ENCODE measurements at regions not wholly inside any gene's neighbourhood (a gene's known extent, or its start where the extent isn't known, plus 50 kb on each side); places are given as distances from the start of the nearest gene placed in this dataset.
A peak's percentile ranks its signal among the peaks of the same experiment; 100 is the strongest.
"Not testable (repeated sequence)": the region's sequence is repeated elsewhere in the genome, so short reads cannot be mapped to it uniquely, and the experiment has no call there.

GRCh38 chr12:47610686-47611252 lies 95.1 kb downstream of the RPAP3 start:
- no peak overlapping the region for H3K4me3 ChIP-seq (ENCODE audit: low read length)
- no peak overlapping the region for H3K9ac ChIP-seq (ENCODE audit: low read length)
- no peaks in the 10 kb centered on the region for H3K27me3 ChIP-seq (replicated peaks; ENCODE audit: control insufficient read depth, insufficient read depth, low read length)
- H3K4me1 ChIP-seq (ENCODE audit: control insufficient read depth, insufficient read depth, low read length): no peaks in the 10 kb centered on the region
- no peak for DNase-seq (ENCODE audit: low read depth)
- H3K36me3 ChIP-seq (ENCODE audit: control insufficient read depth, insufficient read depth, low read length, severe bottlenecking): peaks cover 4% of the 10 kb centered on the region
- peaks cover 19% of the 10 kb centered on the region for H3K9me3 ChIP-seq (ENCODE audit: control insufficient read depth, low read length)

DNA sequence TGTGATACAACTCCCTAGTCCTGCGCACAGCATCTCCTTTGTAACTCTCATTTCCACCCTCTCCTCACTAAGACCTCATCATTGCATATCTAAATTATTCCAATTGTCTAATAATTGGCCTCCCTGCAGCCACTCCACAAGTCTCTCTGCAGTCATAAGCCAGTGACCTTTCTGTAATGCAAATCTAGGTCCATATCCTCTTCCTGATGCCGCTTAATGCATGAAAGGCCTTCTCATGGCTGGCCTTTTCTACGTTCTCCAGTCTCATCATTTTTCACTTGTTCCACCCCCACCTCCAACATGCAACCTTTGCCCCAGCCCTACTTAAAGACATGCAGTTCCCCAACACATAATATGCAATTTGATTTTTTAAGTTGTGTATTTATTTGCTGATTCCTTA lies 96.0 kb downstream of the RPAP3 start:
- no peaks in the 10 kb centered on the region for H3K36me3 ChIP-seq (ENCODE audit: control insufficient read depth, insufficient read depth, low read length, severe bottlenecking)
- H3K27me3 ChIP-seq (replicated peaks; ENCODE audit: control insufficient read depth, insufficient read depth, low read length): no peaks in the 10 kb centered on the region
- peaks cover 19% of the 10 kb centered on the region for H3K9me3 ChIP-seq (ENCODE audit: control insufficient read depth, low read length)
- no peak overlapping the region for H3K4me3 ChIP-seq (ENCODE audit: low read length)
- H3K4me1 ChIP-seq (ENCODE audit: control insufficient read depth, insufficient read depth, low read length): no peaks in the 10 kb centered on the region
- no peak overlapping the region for H3K9ac ChIP-seq (ENCODE audit: low read length)
- no peak for DNase-seq (ENCODE audit: low read depth)

- H3K9me3 ChIP-seq (ENCODE audit: control insufficient read depth, low read length): peaks cover 19% of the 10 kb centered on the region
- not testable (repeated sequence) for H3K27me3 ChIP-seq (replicated peaks; ENCODE audit: control insufficient read depth, insufficient read depth, low read length); DNase-seq (ENCODE audit: low read depth); H3K4me1 ChIP-seq (ENCODE audit: control insufficient read depth, insufficient read depth, low read length); H3K4me3 ChIP-seq (ENCODE audit: low read length); H3K9ac ChIP-seq (ENCODE audit: low read length); H3K36me3 ChIP-seq (ENCODE audit: control insufficient read depth, insufficient read depth, low read length, severe bottlenecking)
Measured at GRCh38 chr12:47608671-47609070, 97.2 kb downstream of the RPAP3 start.

DNA sequence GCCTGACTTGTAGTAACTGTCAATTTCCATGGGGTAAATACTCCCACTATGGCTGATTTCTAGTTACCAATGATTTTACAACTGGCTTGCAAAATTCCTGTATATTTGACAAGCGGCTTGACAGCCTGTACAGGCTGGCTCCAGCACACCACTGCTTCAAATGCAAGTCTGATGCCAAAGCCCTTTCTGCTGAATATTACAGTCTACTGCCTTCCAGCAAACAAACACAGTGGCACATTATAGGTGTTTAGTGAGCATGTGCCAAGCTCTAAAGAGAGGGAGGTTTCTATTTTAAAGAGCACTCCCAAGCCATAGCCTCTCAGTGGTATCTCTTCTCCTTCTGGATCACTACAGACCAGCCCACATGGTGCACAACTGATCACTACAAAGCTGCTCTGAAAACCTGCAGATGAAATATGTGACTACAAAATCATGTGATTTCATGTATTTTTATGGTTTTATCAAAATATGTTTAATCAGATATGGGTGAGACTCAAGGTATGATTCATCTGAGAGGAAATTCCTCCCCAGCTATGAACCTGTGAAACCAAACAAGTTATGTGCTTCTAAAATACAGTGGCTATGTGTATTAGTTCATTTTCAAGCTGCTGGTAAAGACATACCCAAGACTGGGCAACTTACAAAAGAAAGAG lies 101.5 kb downstream of the RPAP3 start:
- Histone ChIP-seq H3K4me3 (ENCODE audit: low read length) (no peak overlapping the region), H3K9me3 (ENCODE audit: control insufficient read depth, low read length) (peaks cover 8% of the 10 kb centered on the region), H3K9ac (ENCODE audit: low read length) (no peak overlapping the region), H3K27me3 (replicated peaks; ENCODE audit: control insufficient read depth, insufficient read depth, low read length) (no peaks in the 10 kb centered on the region), H3K36me3 (ENCODE audit: control insufficient read depth, insufficient read depth, low read length, severe bottlenecking) (no peaks in the 10 kb centered on the region), H3K4me1 (ENCODE audit: control insufficient read depth, insufficient read depth, low read length) (no peaks in the 10 kb centered on the region)
- peak; percentile 2 for DNase-seq (ENCODE audit: low read depth)

GRCh38 chr12:47602949-47603558 lies 102.8 kb downstream of the RPAP3 start:
- Histone ChIP-seq H3K9ac (ENCODE audit: low read length) (no peak overlapping the region), H3K36me3 (ENCODE audit: control insufficient read depth, insufficient read depth, low read length, severe bottlenecking) (no peaks in the 10 kb centered on the region), H3K4me3 (ENCODE audit: low read length) (no peak overlapping the region), H3K9me3 (ENCODE audit: control insufficient read depth, low read length) (peaks cover 8% of the 10 kb centered on the region), H3K27me3 (replicated peaks; ENCODE audit: control insufficient read depth, insufficient read depth, low read length) (no peaks in the 10 kb centered on the region), H3K4me1 (ENCODE audit: control insufficient read depth, insufficient read depth, low read length) (no peaks in the 10 kb centered on the region)
- no peak for DNase-seq (ENCODE audit: low read depth)

- no peaks in the 10 kb centered on the region for H3K27me3 ChIP-seq (replicated peaks; ENCODE audit: control insufficient read depth, insufficient read depth, low read length)
- H3K4me1 ChIP-seq (ENCODE audit: control insufficient read depth, insufficient read depth, low read length): no peaks in the 10 kb centered on the region
- H3K4me3 ChIP-seq (ENCODE audit: low read length): no peak overlapping the region
- no peaks in the 10 kb centered on the region for H3K36me3 ChIP-seq (ENCODE audit: control insufficient read depth, insufficient read depth, low read length, severe bottlenecking)
- peak; percentile 42 for DNase-seq (ENCODE audit: low read depth)
- no peak overlapping the region for H3K9ac ChIP-seq (ENCODE audit: low read length)
- H3K9me3 ChIP-seq (ENCODE audit: control insufficient read depth, low read length): peaks cover under 1% of the 10 kb centered on the region
Measured at GRCh38 chr12:47602325-47602724, 103.5 kb downstream of the RPAP3 start.

- Histone ChIP-seq H3K27me3 (replicated peaks; ENCODE audit: control insufficient read depth, insufficient read depth, low read length) (no peaks in the 10 kb centered on the region), H3K9ac (ENCODE audit: low read length) (no peak overlapping the region), H3K9me3 (ENCODE audit: control insufficient read depth, low read length) (no peaks in the 10 kb centered on the region), H3K4me3 (ENCODE audit: low read length) (no peak overlapping the region), H3K4me1 (ENCODE audit: control insufficient read depth, insufficient read depth, low read length) (no peaks in the 10 kb centered on the region), H3K36me3 (ENCODE audit: control insufficient read depth, insufficient read depth, low read length, severe bottlenecking) (no peaks in the 10 kb centered on the region)
- no peak for DNase-seq (ENCODE audit: low read depth)
Measured at GRCh38 chr12:47601071-47601470, 104.8 kb downstream of the RPAP3 start.

DNA sequence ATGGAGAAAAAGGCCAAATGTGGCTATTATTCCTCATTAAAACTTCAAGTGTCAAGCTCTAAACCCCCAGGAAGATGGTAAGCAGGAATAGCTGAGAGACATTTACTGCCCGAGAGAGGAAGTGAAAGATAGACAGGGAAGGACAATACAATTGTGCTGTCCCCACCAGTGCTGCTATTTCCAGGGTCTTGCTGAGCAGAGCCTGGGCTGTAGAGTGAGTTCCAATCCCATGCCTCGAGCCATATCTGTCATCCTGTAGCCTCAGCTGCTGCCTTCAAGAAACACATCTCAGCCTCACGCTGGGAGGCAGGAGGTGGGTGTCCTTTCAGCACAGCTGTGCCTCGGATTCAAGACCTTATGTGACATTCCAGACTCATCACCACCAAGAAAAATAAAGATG lies 114.0 kb downstream of the RPAP3 start:
- H3K4me1 ChIP-seq (ENCODE audit: control insufficient read depth, insufficient read depth, low read length): peaks cover 12% of the 10 kb centered on the region
- no peaks in the 10 kb centered on the region for H3K9me3 ChIP-seq (ENCODE audit: control insufficient read depth, low read length)
- no peaks in the 10 kb centered on the region for H3K27me3 ChIP-seq (replicated peaks; ENCODE audit: control insufficient read depth, insufficient read depth, low read length)
- peak; percentile 4 for DNase-seq (ENCODE audit: low read depth)
- no peak overlapping the region for H3K9ac ChIP-seq (ENCODE audit: low read length)
- H3K36me3 ChIP-seq (ENCODE audit: control insufficient read depth, insufficient read depth, low read length, severe bottlenecking): no peaks in the 10 kb centered on the region
- peak overlapping the region; percentile 39 for H3K4me3 ChIP-seq (ENCODE audit: low read length)

GRCh38 chr12:47591361-47591791 lies 114.5 kb downstream of the RPAP3 start:
- Histone ChIP-seq H3K4me3 (ENCODE audit: low read length) (peak overlapping the region; percentile 39), H3K36me3 (ENCODE audit: control insufficient read depth, insufficient read depth, low read length, severe bottlenecking) (no peaks in the 10 kb centered on the region), H3K27me3 (replicated peaks; ENCODE audit: control insufficient read depth, insufficient read depth, low read length) (no peaks in the 10 kb centered on the region), H3K9me3 (ENCODE audit: control insufficient read depth, low read length) (no peaks in the 10 kb centered on the region), H3K9ac (ENCODE audit: low read length) (no peak overlapping the region), H3K4me1 (ENCODE audit: control insufficient read depth, insufficient read depth, low read length) (peaks cover 12% of the 10 kb centered on the region)
- peak; percentile 65 for DNase-seq (ENCODE audit: low read depth)

DNA sequence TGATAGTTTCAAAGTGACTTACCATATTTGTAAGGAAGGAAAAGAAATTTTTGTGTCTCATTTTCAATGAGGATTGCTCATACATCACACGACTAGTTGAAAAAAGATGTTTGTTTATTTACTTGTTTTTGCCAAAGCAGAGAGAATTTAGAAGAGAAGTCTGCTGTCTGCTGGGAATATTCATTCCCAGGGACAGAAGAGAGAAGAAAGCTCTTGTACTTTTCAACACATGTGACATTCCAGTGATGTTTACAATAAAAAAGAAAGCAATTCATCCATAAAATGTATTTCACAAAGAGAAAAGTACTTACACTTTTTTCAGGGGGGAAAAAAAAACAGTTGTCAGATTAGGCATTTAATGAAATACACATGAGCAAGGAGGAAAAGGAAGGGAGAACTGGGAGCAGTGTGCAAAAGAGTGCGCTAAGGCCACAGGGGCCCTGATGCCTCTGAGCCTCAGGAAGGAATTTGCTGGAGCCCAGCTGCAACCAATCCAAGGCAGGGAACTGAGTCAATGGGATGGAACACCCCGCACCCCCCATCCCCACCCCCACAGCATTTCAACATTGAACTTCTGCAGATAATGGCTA lies 115.0 kb downstream of the RPAP3 start:
- Histone ChIP-seq H3K9me3 (ENCODE audit: control insufficient read depth, low read length) (no peaks in the 10 kb centered on the region), H3K4me1 (ENCODE audit: control insufficient read depth, insufficient read depth, low read length) (peaks cover 12% of the 10 kb centered on the region), H3K9ac (ENCODE audit: low read length) (no peak overlapping the region), H3K36me3 (ENCODE audit: control insufficient read depth, insufficient read depth, low read length, severe bottlenecking) (no peaks in the 10 kb centered on the region), H3K27me3 (replicated peaks; ENCODE audit: control insufficient read depth, insufficient read depth, low read length) (no peaks in the 10 kb centered on the region), H3K4me3 (ENCODE audit: low read length) (no peak overlapping the region)
- peak; percentile 75 for DNase-seq (ENCODE audit: low read depth)

GRCh38 chr12:47586952-47587669 lies 118.7 kb downstream of the RPAP3 start:
- Histone ChIP-seq H3K4me3 (ENCODE audit: low read length) (no peak overlapping the region), H3K36me3 (ENCODE audit: control insufficient read depth, insufficient read depth, low read length, severe bottlenecking) (no peaks in the 10 kb centered on the region), H3K9me3 (ENCODE audit: control insufficient read depth, low read length) (no peaks in the 10 kb centered on the region), H3K27me3 (replicated peaks; ENCODE audit: control insufficient read depth, insufficient read depth, low read length) (no peaks in the 10 kb centered on the region), H3K4me1 (ENCODE audit: control insufficient read depth, insufficient read depth, low read length) (peaks cover 12% of the 10 kb centered on the region), H3K9ac (ENCODE audit: low read length) (no peak overlapping the region)
- DNase-seq (ENCODE audit: low read depth): no peak
